ENCODE measurements at regions not wholly inside any gene's neighbourhood (a gene's known extent, or its start where the extent isn't known, plus 50 kb on each side); places are given as distances from the start of the nearest gene placed in this dataset.

GRCh38 chr10:83179371-83179770, 959.9 kb upstream of the GHITM start:
- dilution Hi-C loops (cut with MboI; ENCODE audit: extremely low pct_ligation_motif_present, low sequenced_read_pairs) = no loop called here
- Histone ChIP-seq H4K20me1 (ENCODE audit: control insufficient read depth, extremely low read depth, insufficient read depth, low read length) (no peaks in the 10 kb centered on the region), H3K79me2 (ENCODE audit: control insufficient read depth, insufficient read depth, low read length) (no peaks in the 10 kb centered on the region), H3K4me1 (ENCODE audit: control insufficient read depth, extremely low read depth, insufficient read depth, low read length) (no peaks in the 10 kb centered on the region), H3K9me3 (ENCODE audit: control insufficient read depth, low read depth, low read length) (no peaks in the 10 kb centered on the region), H2AFZ (ENCODE audit: control insufficient read depth, low read length) (no peak overlapping the region), H3K4me3 (ENCODE audit: control insufficient read depth in 2 of 3, extremely low read depth in 1 of 3, insufficient read depth in 2 of 3, low read depth in 1 of 3, low read length in 3 of 3) (no peak overlapping the region), H3K9me1 (ENCODE audit: control insufficient read depth, extremely low read depth, insufficient read depth, low read length) (no peaks in the 10 kb centered on the region), H3K27me3 (ENCODE audit: control insufficient read depth, extremely low read depth, insufficient read depth, low read length) (no peaks in the 10 kb centered on the region), H3K27ac (ENCODE audit: control insufficient read depth, insufficient read depth, low read length) (no peak overlapping the region), H3K4me2 (ENCODE audit: control insufficient read depth, extremely low read depth, insufficient read depth, low read depth, low read length) (no peak overlapping the region), H3K9ac (ENCODE audit: control insufficient read depth, extremely low read depth, insufficient read depth, low read length) (no peak overlapping the region), H3K36me3 (ENCODE audit: control insufficient read depth in 2 of 2, extremely low read depth in 1 of 2, insufficient read depth in 2 of 2, low read length in 2 of 2) (no peaks in the 10 kb centered on the region)
- FAIRE-seq (no peak), DNase-seq (ENCODE audit: low read depth, low spot score) (no peak)
- no peak for TF ChIP-seq EZH2 (IDR thresholded peaks at IDR 0.05; ENCODE audit: low read length)
- TF ChIP-seq, protein P1, sequence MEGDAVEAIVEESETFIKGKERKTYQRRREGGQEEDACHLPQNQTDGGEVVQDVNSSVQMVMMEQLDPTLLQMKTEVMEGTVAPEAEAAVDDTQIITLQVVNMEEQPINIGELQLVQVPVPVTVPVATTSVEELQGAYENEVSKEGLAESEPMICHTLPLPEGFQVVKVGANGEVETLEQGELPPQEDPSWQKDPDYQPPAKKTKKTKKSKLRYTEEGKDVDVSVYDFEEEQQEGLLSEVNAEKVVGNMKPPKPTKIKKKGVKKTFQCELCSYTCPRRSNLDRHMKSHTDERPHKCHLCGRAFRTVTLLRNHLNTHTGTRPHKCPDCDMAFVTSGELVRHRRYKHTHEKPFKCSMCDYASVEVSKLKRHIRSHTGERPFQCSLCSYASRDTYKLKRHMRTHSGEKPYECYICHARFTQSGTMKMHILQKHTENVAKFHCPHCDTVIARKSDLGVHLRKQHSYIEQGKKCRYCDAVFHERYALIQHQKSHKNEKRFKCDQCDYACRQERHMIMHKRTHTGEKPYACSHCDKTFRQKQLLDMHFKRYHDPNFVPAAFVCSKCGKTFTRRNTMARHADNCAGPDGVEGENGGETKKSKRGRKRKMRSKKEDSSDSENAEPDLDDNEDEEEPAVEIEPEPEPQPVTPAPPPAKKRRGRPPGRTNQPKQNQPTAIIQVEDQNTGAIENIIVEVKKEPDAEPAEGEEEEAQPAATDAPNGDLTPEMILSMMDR (optimal IDR thresholded peaks at IDR 0.05 in 1 of 3, IDR thresholded peaks at IDR 0.05 in 1 of 3, conservative IDR thresholded peaks at IDR 0.05 in 1 of 3; ENCODE audit: extremely low read depth in 1 of 3, insufficient read depth in 2 of 3, low read length in 3 of 3) = no peak

DNA sequence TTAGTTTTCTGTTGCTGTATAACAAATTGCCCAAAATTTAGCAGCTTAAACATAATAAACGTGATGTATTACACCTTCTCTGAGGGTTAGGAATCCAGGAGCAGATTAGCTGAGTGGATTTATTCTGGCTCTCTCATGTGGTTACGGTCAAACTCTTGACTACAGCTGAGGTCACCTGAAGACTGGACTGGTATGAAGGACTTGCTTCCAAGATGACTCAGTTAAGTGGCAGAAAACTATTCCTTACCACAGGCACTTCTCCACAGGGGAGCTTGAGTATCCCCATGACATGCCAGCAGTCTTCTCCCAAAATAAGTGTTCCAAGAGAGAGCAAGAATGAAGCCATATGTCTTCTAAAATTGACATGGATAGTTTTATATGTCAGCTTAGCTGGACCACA, 957.2 kb upstream of the GHITM start:
- no peaks in the 10 kb centered on the region for H3K4me1 ChIP-seq (ENCODE audit: control insufficient read depth, extremely low read depth, insufficient read depth, low read length)
- FAIRE-seq = no peak
- H4K20me1 ChIP-seq (ENCODE audit: control insufficient read depth, extremely low read depth, insufficient read depth, low read length) = no peaks in the 10 kb centered on the region
- H3K27ac ChIP-seq (ENCODE audit: control insufficient read depth, insufficient read depth, low read length) = no peak overlapping the region
- no peaks in the 10 kb centered on the region for H3K79me2 ChIP-seq (ENCODE audit: control insufficient read depth, insufficient read depth, low read length)
- DNase-seq (ENCODE audit: low read depth, low spot score) = no peak
- H3K9ac ChIP-seq (ENCODE audit: control insufficient read depth, extremely low read depth, insufficient read depth, low read length) = no peak overlapping the region
- H3K36me3 ChIP-seq (ENCODE audit: control insufficient read depth in 2 of 2, extremely low read depth in 1 of 2, insufficient read depth in 2 of 2, low read length in 2 of 2) = no peaks in the 10 kb centered on the region
- H3K9me3 ChIP-seq (ENCODE audit: control insufficient read depth, low read depth, low read length) = no peaks in the 10 kb centered on the region
- no peaks in the 10 kb centered on the region for H3K27me3 ChIP-seq (ENCODE audit: control insufficient read depth, extremely low read depth, insufficient read depth, low read length)
- no peaks in the 10 kb centered on the region for H3K9me1 ChIP-seq (ENCODE audit: control insufficient read depth, extremely low read depth, insufficient read depth, low read length)
- no peak overlapping the region for H3K4me2 ChIP-seq (ENCODE audit: control insufficient read depth, extremely low read depth, insufficient read depth, low read depth, low read length)
- no peak overlapping the region for H3K4me3 ChIP-seq (ENCODE audit: control insufficient read depth in 2 of 3, extremely low read depth in 1 of 3, insufficient read depth in 2 of 3, low read depth in 1 of 3, low read length in 3 of 3)
- no peak overlapping the region for H2AFZ ChIP-seq (ENCODE audit: control insufficient read depth, low read length)
- dilution Hi-C loops (cut with MboI; ENCODE audit: extremely low pct_ligation_motif_present, low sequenced_read_pairs) = no loop called here
- TF ChIP-seq, protein P1 (optimal IDR thresholded peaks at IDR 0.05 in 1 of 3, IDR thresholded peaks at IDR 0.05 in 1 of 3, conservative IDR thresholded peaks at IDR 0.05 in 1 of 3; ENCODE audit: extremely low read depth in 1 of 3, insufficient read depth in 2 of 3, low read length in 3 of 3) = no peak
- no peak for TF ChIP-seq EZH2 (IDR thresholded peaks at IDR 0.05; ENCODE audit: low read length)

All from keratinocyte (primary cell).